ENCODE measurements at regions not wholly inside any gene's neighbourhood (a gene's known extent, or its start where the extent isn't known, plus 50 kb on each side); places are given as distances from the start of the nearest gene placed in this dataset.

GRCh38 chr16:59242556-59242955 is 508.4 kb upstream of the GOT2 start:
- TF ChIP-seq GATA2 (IDR thresholded peaks at IDR 0.05; ENCODE audit: low read depth, low read length) (no peak), GATA3 (IDR thresholded peaks at IDR 0.05; ENCODE audit: low read depth, low read length) (no peak)

- TF ChIP-seq GATA2 (IDR thresholded peaks at IDR 0.05; ENCODE audit: low read depth, low read length): no peak
- TF ChIP-seq GATA3 (IDR thresholded peaks at IDR 0.05; ENCODE audit: low read depth, low read length): no peak
Observed at GRCh38 chr16:59238246-59238645, 504.1 kb upstream of the GOT2 start.

- no peak for TF ChIP-seq GATA2 (IDR thresholded peaks at IDR 0.05; ENCODE audit: low read depth, low read length)
- TF ChIP-seq GATA3 (IDR thresholded peaks at IDR 0.05; ENCODE audit: low read depth, low read length): no peak
Observed at GRCh38 chr16:59236804-59237458, 502.8 kb upstream of the GOT2 start.

- TF ChIP-seq GATA2 (IDR thresholded peaks at IDR 0.05; ENCODE audit: low read depth, low read length): no peak
- TF ChIP-seq GATA3 (IDR thresholded peaks at IDR 0.05; ENCODE audit: low read depth, low read length): no peak
Observed at GRCh38 chr16:59224401-59224800, 490.3 kb upstream of the GOT2 start.

GRCh38 chr16:59220011-59220410 is 485.9 kb upstream of the GOT2 start:
- TF ChIP-seq GATA2 (IDR thresholded peaks at IDR 0.05; ENCODE audit: low read depth, low read length) (no peak), GATA3 (IDR thresholded peaks at IDR 0.05; ENCODE audit: low read depth, low read length) (no peak)

GRCh38 chr16:59216291-59216690 is 482.2 kb upstream of the GOT2 start:
- TF ChIP-seq GATA2 (IDR thresholded peaks at IDR 0.05; ENCODE audit: low read depth, low read length): no peak

GRCh38 chr16:59214455-59214854 is 480.3 kb upstream of the GOT2 start:
- TF ChIP-seq GATA2 (IDR thresholded peaks at IDR 0.05; ENCODE audit: low read depth, low read length): no peak
- TF ChIP-seq GATA3 (IDR thresholded peaks at IDR 0.05; ENCODE audit: low read depth, low read length): no peak

GRCh38 chr16:59213952-59214351 is 479.8 kb upstream of the GOT2 start:
- no peak for TF ChIP-seq GATA2 (IDR thresholded peaks at IDR 0.05; ENCODE audit: low read depth, low read length)
- no peak for TF ChIP-seq GATA3 (IDR thresholded peaks at IDR 0.05; ENCODE audit: low read depth, low read length)

GRCh38 chr16:59212492-59213024 is 478.4 kb upstream of the GOT2 start:
- TF ChIP-seq GATA3 (IDR thresholded peaks at IDR 0.05; ENCODE audit: low read depth, low read length) (no peak), GATA2 (IDR thresholded peaks at IDR 0.05; ENCODE audit: low read depth, low read length) (no peak)

- TF ChIP-seq GATA2 (IDR thresholded peaks at IDR 0.05; ENCODE audit: low read depth, low read length) (no peak), GATA3 (IDR thresholded peaks at IDR 0.05; ENCODE audit: low read depth, low read length) (no peak)
Observed at GRCh38 chr16:59210955-59211541, 476.9 kb upstream of the GOT2 start.

- no peak for TF ChIP-seq GATA3 (IDR thresholded peaks at IDR 0.05; ENCODE audit: low read depth, low read length)
- no peak for TF ChIP-seq GATA2 (IDR thresholded peaks at IDR 0.05; ENCODE audit: low read depth, low read length)
Observed at GRCh38 chr16:59205403-59205802, 471.3 kb upstream of the GOT2 start.

GRCh38 chr16:59204589-59204988 is 470.5 kb upstream of the GOT2 start:
- TF ChIP-seq GATA2 (IDR thresholded peaks at IDR 0.05; ENCODE audit: low read depth, low read length): no peak
- no peak for TF ChIP-seq GATA3 (IDR thresholded peaks at IDR 0.05; ENCODE audit: low read depth, low read length)

- TF ChIP-seq GATA3 (IDR thresholded peaks at IDR 0.05; ENCODE audit: low read depth, low read length) (no peak), GATA2 (IDR thresholded peaks at IDR 0.05; ENCODE audit: low read depth, low read length) (no peak)
Observed at GRCh38 chr16:59202233-59202862, 468.2 kb upstream of the GOT2 start.

- TF ChIP-seq GATA3 (IDR thresholded peaks at IDR 0.05; ENCODE audit: low read depth, low read length) (no peak), GATA2 (IDR thresholded peaks at IDR 0.05; ENCODE audit: low read depth, low read length) (no peak)
Observed at GRCh38 chr16:59201821-59202220, 467.7 kb upstream of the GOT2 start.

GRCh38 chr16:59201160-59201559 is 467.0 kb upstream of the GOT2 start:
- TF ChIP-seq GATA2 (IDR thresholded peaks at IDR 0.05; ENCODE audit: low read depth, low read length): no peak
- TF ChIP-seq GATA3 (IDR thresholded peaks at IDR 0.05; ENCODE audit: low read depth, low read length): no peak

All from SH-SY5Y (cell line).